Liver (tissue), 7 donors: ENCODE measurements at regions not wholly inside any gene's neighbourhood (a gene's known extent, or its start where the extent isn't known, plus 50 kb on each side); places are given as distances from the start of the nearest gene placed in this dataset.

Experiments
- DNase-seq: peaks from one replicate; pipeline ENCODE4 v3.0.0-alpha.2; 2017; ENCODE audit warnings: low spot score
- H3K27ac ChIP-seq, 2 donors: one replicate each; pipeline ENCODE4 v1.7.0; 2013; ENCODE audit warnings: inconsistent platforms in 2 of 2, low read length in 2 of 2, control low read depth in 1 of 2, low read depth in 1 of 2, mild to moderate bottlenecking in 1 of 2
- H3K27me3 ChIP-seq, 4 donors: one replicate each; pipeline versions ENCODE4 v1.6.1 to v1.7.0; 2013; ENCODE audit warnings: low read length in 3 of 4, inconsistent platforms in 1 of 4, mild to moderate bottlenecking in 1 of 4, moderate library complexity in 1 of 4; ENCODE audit not compliant: control insufficient read depth in 4 of 4, insufficient read depth in 4 of 4
- H3K36me3 ChIP-seq, 4 donors: one replicate each; pipeline versions ENCODE4 v1.6.1 to v1.7.0; 2013; ENCODE audit warnings: low read length in 3 of 4, mild to moderate bottlenecking in 3 of 4, low read depth in 1 of 4, moderate library complexity in 1 of 4; ENCODE audit not compliant: control insufficient read depth in 4 of 4, insufficient read depth in 3 of 4
- H3K4me1 ChIP-seq, 4 donors: one replicate each; pipeline versions ENCODE4 v1.6.1 to v1.7.0; 2013; ENCODE audit warnings: low read length in 3 of 4, mild to moderate bottlenecking in 3 of 4, moderate library complexity in 1 of 4; ENCODE audit not compliant: control insufficient read depth in 4 of 4, insufficient read depth in 4 of 4
- H3K4me3 ChIP-seq, 3 donors: one replicate each; pipeline versions ENCODE4 v1.6.1 to v1.7.0; 2013; ENCODE audit warnings: low read length in 3 of 3, control low read depth in 1 of 3, low read depth in 1 of 3, mild to moderate bottlenecking in 1 of 3
- H3K9ac ChIP-seq, 2 donors: one replicate each; pipeline ENCODE4 v1.7.0; 2013; ENCODE audit warnings: low read length in 2 of 2, mild to moderate bottlenecking in 2 of 2, moderate library complexity in 2 of 2, control low read depth in 1 of 2, low read depth in 1 of 2
- H3K9me3 ChIP-seq, 4 donors: one replicate each; pipeline versions ENCODE4 v1.6.1 to v1.7.0; 2013; ENCODE audit warnings: low read length in 3 of 4; ENCODE audit not compliant: control insufficient read depth in 4 of 4
- ATF3 ChIP-seq: IDR thresholded peaks from 2 replicates; pipeline ENCODE4 v1.6.1; 2016; ENCODE audit warnings: antibody characterized with exemption
- EGR1 ChIP-seq, 2 donors: IDR thresholded peaks; 2 replicates each; pipeline ENCODE4 v1.6.1; 2016 to 2018; ENCODE audit warnings: antibody characterized with exemption in 2 of 2, low read depth in 2 of 2
- FOXA1 ChIP-seq: IDR thresholded peaks from 2 replicates; pipeline ENCODE4 v1.6.1; 2016; ENCODE audit warnings: antibody characterized with exemption
- FOXA2 ChIP-seq: IDR thresholded peaks from 2 replicates; pipeline ENCODE4 v1.6.1; 2016; ENCODE audit warnings: antibody characterized with exemption
- GABPA ChIP-seq, 2 donors: IDR thresholded peaks in 1 of 2; conservative IDR thresholded peaks in 1 of 2; 2 replicates each; pipeline ENCODE4 v1.6.1; 2016; ENCODE audit warnings: antibody characterized with exemption in 2 of 2, mild to moderate bottlenecking in 1 of 2, moderate library complexity in 1 of 2
- HNF4A ChIP-seq, 2 donors: conservative IDR thresholded peaks; 2 replicates each; pipeline ENCODE4 v1.6.1; 2016; ENCODE audit warnings: antibody characterized with exemption in 2 of 2, mild to moderate bottlenecking in 2 of 2
- HNF4G ChIP-seq: IDR thresholded peaks from 2 replicates; pipeline ENCODE4 v1.6.1; 2016; ENCODE audit warnings: antibody characterized with exemption
- JUND ChIP-seq, 2 donors: IDR thresholded peaks; 2 replicates each; pipeline ENCODE4 v1.6.1; 2016; ENCODE audit warnings: antibody characterized with exemption in 2 of 2
- MAX ChIP-seq: IDR thresholded peaks from 2 replicates; pipeline ENCODE4 v1.6.1; 2016; ENCODE audit warnings: antibody characterized with exemption
- NR2F2 ChIP-seq: IDR thresholded peaks from 2 replicates; pipeline ENCODE4 v1.6.1; 2016; ENCODE audit warnings: antibody characterized with exemption
- RAD21 ChIP-seq, 2 donors: IDR thresholded peaks; 2 replicates each; pipeline ENCODE4 v1.6.1; 2016; ENCODE audit warnings: antibody characterized with exemption in 2 of 2, mild to moderate bottlenecking in 2 of 2
- REST ChIP-seq: IDR thresholded peaks from 2 replicates; pipeline ENCODE4 v1.6.1; 2016; ENCODE audit warnings: antibody characterized with exemption, mild to moderate bottlenecking
- SP1 ChIP-seq: IDR thresholded peaks from 2 replicates; pipeline ENCODE4 v1.6.1; 2018; ENCODE audit warnings: antibody characterized with exemption, mild to moderate bottlenecking
- TAF1 ChIP-seq: conservative IDR thresholded peaks from 2 replicates; pipeline ENCODE4 v1.6.1; 2016; ENCODE audit warnings: antibody characterized with exemption, mild to moderate bottlenecking
- YY1 ChIP-seq: IDR thresholded peaks from 2 replicates; pipeline ENCODE4 v1.6.1; 2016; ENCODE audit warnings: antibody characterized with exemption, mild to moderate bottlenecking
- ZBTB33 ChIP-seq: IDR thresholded peaks from 2 replicates; pipeline ENCODE4 v1.6.1; 2016; ENCODE audit warnings: antibody characterized with exemption
- WGBS: extraction: QIAGEN DNeasy Blood & Tissue Kit; methylation state at CpG from one replicate; pipeline ENCODE4 v1.1.7; 2013; 5-methylcytosine and 5-hydroxymethylcytosine counted together
- donor health status: healthy.
- donor health status: healthy.
- donor health status: healthy.
- donor health status: healthy.

GRCh38 chr3:31067004-31067403, 172.5 kb upstream of the GADL1 start:
- no peak overlapping the region for H3K4me3 ChIP-seq
- no peak for DNase-seq
- H3K27ac ChIP-seq, result no peak overlapping the region
- no peak for TF ChIP-seq TAF1
- TF ChIP-seq RAD21 (IDR thresholded peaks at IDR 0.05), result no peak
- TF ChIP-seq ATF3, result no peak
- no peak for TF ChIP-seq REST
- TF ChIP-seq HNF4A (conservative IDR thresholded peaks at IDR 0.05), result no peak
- no peak for TF ChIP-seq SP1
- no peak for TF ChIP-seq FOXA1
- TF ChIP-seq NR2F2, result no peak
- no peak for TF ChIP-seq JUND (IDR thresholded peaks at IDR 0.05)
- TF ChIP-seq FOXA2, result no peak
- no peak for TF ChIP-seq YY1
- TF ChIP-seq EGR1 (IDR thresholded peaks at IDR 0.05; ENCODE audit: low read depth in 2 of 2), result no peak
- TF ChIP-seq MAX, result no peak
- no peak for TF ChIP-seq HNF4G
- TF ChIP-seq ZBTB33, result no peak
- no peak for TF ChIP-seq GABPA (IDR thresholded peaks at IDR 0.05 in 1 of 2, conservative IDR thresholded peaks at IDR 0.05 in 1 of 2)
- H3K36me3 ChIP-seq, result no peaks in the 10 kb centered on the region
- no peak overlapping the region for H3K9ac ChIP-seq
- no peaks in the 10 kb centered on the region for H3K9me3 ChIP-seq
- 88% methylated on average over 5 of the region's 5 CpGs for WGBS
- no peaks in the 10 kb centered on the region for H3K4me1 ChIP-seq
- no peaks in the 10 kb centered on the region for H3K27me3 ChIP-seq

GRCh38 chr3:31075471-31075870, 181.0 kb upstream of the GADL1 start:
- 91% methylated on average over 2 of the region's 2 CpGs for WGBS
- no peak for DNase-seq
- no peaks in the 10 kb centered on the region for H3K36me3 ChIP-seq

More at GRCh38 chr3:31075471-31075870, 181.0 kb upstream of the GADL1 start:
- H3K9me3 ChIP-seq, result no peaks in the 10 kb centered on the region
- H3K27ac ChIP-seq, result no peak overlapping the region
- no peak for TF ChIP-seq REST
- no peak for TF ChIP-seq GABPA (IDR thresholded peaks at IDR 0.05 in 1 of 2, conservative IDR thresholded peaks at IDR 0.05 in 1 of 2)
- TF ChIP-seq HNF4G, result no peak
- TF ChIP-seq ATF3, result no peak
- no peak overlapping the region for H3K9ac ChIP-seq
- H3K27me3 ChIP-seq, result no peaks in the 10 kb centered on the region
- H3K4me3 ChIP-seq, result no peak overlapping the region
- no peaks in the 10 kb centered on the region for H3K4me1 ChIP-seq
